Endodermal cell (in vitro differentiated cells): ENCODE measurements at regions not wholly inside any gene's neighbourhood (a gene's known extent, or its start where the extent isn't known, plus 50 kb on each side); places are given as distances from the start of the nearest gene placed in this dataset.

Source experiments
- DNase-seq: peaks from one replicate; pipeline ENCODE4 v3.0.0-alpha.2; 2017
- H3K27ac ChIP-seq: 2 replicates; pipeline ENCODE4 v1.5.1; 2013; ENCODE audit warnings: mild to moderate bottlenecking, low read depth, low read length, moderate library complexity
- H3K27me3 ChIP-seq: 2 replicates; pipeline ENCODE4 v1.6.1; 2013; ENCODE audit warnings: mild to moderate bottlenecking, low read length, moderate library complexity; ENCODE audit not compliant: insufficient read depth, control insufficient read depth, poor library complexity, severe bottlenecking
- H3K36me3 ChIP-seq: 2 replicates; pipeline ENCODE4 v1.7.0; 2013; ENCODE audit warnings: mild to moderate bottlenecking, low read length, moderate library complexity; ENCODE audit not compliant: control insufficient read depth, insufficient read depth
- H3K4me1 ChIP-seq: one replicate; pipeline ENCODE4 v1.7.0; 2013; ENCODE audit warnings: low read length; ENCODE audit not compliant: control insufficient read depth, insufficient read depth
- H3K4me3 ChIP-seq: 2 replicates; pipeline ENCODE4 v1.5.1; 2013; ENCODE audit warnings: mild to moderate bottlenecking, low read length, moderate library complexity
- H3K9ac ChIP-seq: 2 replicates; pipeline ENCODE4 v1.6.1; 2013; ENCODE audit warnings: mild to moderate bottlenecking, low read length, moderate library complexity; ENCODE audit not compliant: poor library complexity, severe bottlenecking; ENCODE audit errors: extremely low read depth
- H3K9me3 ChIP-seq: 2 replicates; pipeline ENCODE4 v1.6.1; 2013; ENCODE audit warnings: mild to moderate bottlenecking, low read length, moderate library complexity; ENCODE audit not compliant: control insufficient read depth
- H3K27ac Mint-ChIP-seq: 2 replicates; pipeline ENCODE4 v1.8.0; 2020; ENCODE audit warnings: mixed read lengths
- H3K27me3 Mint-ChIP-seq: 2 replicates; pipeline ENCODE4 v1.8.0; 2021; ENCODE audit warnings: mild to moderate bottlenecking, mixed read lengths; ENCODE audit not compliant: insufficient read depth
- H3K36me3 Mint-ChIP-seq: 2 replicates; pipeline ENCODE4 v1.8.0; 2020; ENCODE audit warnings: low read depth, mixed read lengths
- H3K4me1 Mint-ChIP-seq: 2 replicates; pipeline ENCODE4 v1.8.0; 2020; ENCODE audit warnings: mixed read lengths
- H3K4me3 Mint-ChIP-seq: 2 replicates; pipeline ENCODE4 v1.8.0; 2020; ENCODE audit warnings: mild to moderate bottlenecking, moderate library complexity, mixed read lengths
- H3K9me3 Mint-ChIP-seq: 2 replicates; pipeline ENCODE4 v1.8.0; 2020; ENCODE audit warnings: mild to moderate bottlenecking, mixed read lengths
- WGBS, 2 experiments: methylation state at CpG; one replicate each; pipeline versions ENCODE4 v1.1.5 to v1.1.7; 2013; ENCODE audit warnings: missing lambda C conversion rate in 2 of 2, mixed read lengths in 1 of 2; ENCODE audit not compliant: insufficient coverage in 1 of 2, insufficient read length in 1 of 2; 5-methylcytosine and 5-hydroxymethylcytosine counted together
- TF ChIP-seq, protein P1 (sequence below): fragments of 200-600 bp; sonication (generic); conservative IDR thresholded peaks from 2 replicates; pipeline ENCODE4 v1.5.0; 2021; ENCODE audit warnings: antibody characterized with exemption, mild to moderate bottlenecking

DNA sequence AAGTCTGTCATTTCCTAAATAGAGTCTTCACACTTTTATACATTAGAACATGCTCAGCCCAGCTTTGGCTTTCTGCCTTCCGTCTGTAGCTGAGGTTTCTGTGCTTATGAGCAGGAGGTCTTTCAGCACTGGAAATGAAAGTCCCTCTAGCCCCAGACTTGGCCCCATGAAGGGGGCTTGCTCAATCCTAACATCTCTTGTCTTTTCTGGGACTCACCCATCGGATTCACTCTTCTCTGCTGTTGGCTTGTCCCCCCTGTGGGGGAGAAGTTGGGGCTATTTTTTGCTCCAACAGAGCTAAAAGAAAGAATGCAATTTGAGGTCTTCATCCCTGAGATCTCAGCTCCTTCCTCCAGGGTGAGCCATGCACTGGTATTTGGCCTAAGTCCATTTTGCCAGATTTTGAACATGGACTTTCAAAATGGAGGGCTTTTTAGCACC is 177.7 kb downstream of the MRPL14 start:
- Mint-ChIP-seq H3K27me3 (no peaks in the 10 kb centered on the region), H3K36me3 (no peaks in the 10 kb centered on the region), H3K27ac (peak overlapping the region; percentile 71), H3K4me3 (no peak overlapping the region), H3K4me1 (peaks cover 37% of the 10 kb centered on the region), H3K9me3 (peaks cover 15% of the 10 kb centered on the region)
- H3K9ac ChIP-seq: no peak overlapping the region
- no peak overlapping the region for H3K4me3 ChIP-seq
- peaks cover 19% of the 10 kb centered on the region for H3K9me3 ChIP-seq
- no peak overlapping the region for H3K27ac ChIP-seq
- TF ChIP-seq, protein P1, sequence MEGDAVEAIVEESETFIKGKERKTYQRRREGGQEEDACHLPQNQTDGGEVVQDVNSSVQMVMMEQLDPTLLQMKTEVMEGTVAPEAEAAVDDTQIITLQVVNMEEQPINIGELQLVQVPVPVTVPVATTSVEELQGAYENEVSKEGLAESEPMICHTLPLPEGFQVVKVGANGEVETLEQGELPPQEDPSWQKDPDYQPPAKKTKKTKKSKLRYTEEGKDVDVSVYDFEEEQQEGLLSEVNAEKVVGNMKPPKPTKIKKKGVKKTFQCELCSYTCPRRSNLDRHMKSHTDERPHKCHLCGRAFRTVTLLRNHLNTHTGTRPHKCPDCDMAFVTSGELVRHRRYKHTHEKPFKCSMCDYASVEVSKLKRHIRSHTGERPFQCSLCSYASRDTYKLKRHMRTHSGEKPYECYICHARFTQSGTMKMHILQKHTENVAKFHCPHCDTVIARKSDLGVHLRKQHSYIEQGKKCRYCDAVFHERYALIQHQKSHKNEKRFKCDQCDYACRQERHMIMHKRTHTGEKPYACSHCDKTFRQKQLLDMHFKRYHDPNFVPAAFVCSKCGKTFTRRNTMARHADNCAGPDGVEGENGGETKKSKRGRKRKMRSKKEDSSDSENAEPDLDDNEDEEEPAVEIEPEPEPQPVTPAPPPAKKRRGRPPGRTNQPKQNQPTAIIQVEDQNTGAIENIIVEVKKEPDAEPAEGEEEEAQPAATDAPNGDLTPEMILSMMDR: no peak
- H3K4me1 ChIP-seq: peaks cover 21% of the 10 kb centered on the region
- 93 to 100% methylated on average over 1 to 2 of the region's 2 CpGs for WGBS, 2 experiments
- DNase-seq: no peak
- H3K27me3 ChIP-seq: no peaks in the 10 kb centered on the region
- no peaks in the 10 kb centered on the region for H3K36me3 ChIP-seq

DNA sequence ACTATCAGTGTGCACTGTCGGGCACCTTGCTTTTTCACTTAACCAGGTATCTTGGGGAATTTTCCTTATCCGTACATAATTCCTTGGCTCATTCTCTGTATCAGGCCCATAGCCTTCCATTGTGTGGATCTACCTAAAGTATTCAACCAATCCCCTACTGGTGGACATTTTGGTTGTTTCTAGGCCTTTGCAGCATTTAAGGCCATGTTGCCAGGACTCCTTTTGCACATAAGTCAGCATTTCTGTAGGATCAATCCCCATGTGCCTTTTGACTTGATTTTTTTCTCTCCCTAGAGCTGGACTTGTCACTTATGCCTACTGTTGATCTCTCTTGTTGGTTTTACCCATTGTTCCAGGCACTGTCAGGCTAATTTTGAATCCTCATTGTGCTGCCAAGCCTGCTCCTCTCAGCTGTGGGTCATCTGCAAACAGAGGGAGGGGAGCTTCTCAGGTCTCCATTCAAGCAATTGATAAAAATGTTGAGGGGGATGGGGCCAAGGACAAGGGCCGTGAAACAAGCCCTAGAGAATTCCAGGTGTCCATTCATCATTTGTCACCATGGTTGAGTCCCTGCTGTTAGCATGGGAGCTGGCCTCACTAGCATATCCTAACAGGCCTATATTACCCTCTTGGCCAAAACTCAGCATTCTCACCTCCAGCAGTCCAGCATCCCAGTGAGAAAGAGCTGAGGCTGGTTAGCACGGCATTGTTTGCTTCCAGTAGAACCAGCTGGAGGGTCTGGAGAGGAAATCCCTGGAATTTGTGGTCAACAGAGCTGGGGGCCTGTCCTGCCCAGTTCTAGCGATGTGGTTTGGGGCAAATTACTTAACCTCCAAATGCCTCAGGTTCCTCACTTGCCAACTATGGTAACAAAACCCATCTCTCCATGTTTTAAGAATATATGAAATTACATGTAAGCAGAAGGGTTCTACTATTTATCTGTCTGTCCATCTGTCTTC is 178.4 kb downstream of the MRPL14 start:
- Mint-ChIP-seq H3K27ac (peak overlapping the region; percentile 71), H3K27me3 (no peaks in the 10 kb centered on the region), H3K4me1 (peaks cover 35% of the 10 kb centered on the region), H3K9me3 (peaks cover 18% of the 10 kb centered on the region), H3K4me3 (no peak overlapping the region), H3K36me3 (no peaks in the 10 kb centered on the region)
- WGBS, 2 experiments: 69 to 71% methylated on average over 5 of the region's 5 CpGs
- no peak overlapping the region for H3K9ac ChIP-seq
- H3K27ac ChIP-seq: no peak overlapping the region
- H3K36me3 ChIP-seq: no peaks in the 10 kb centered on the region
- DNase-seq: peak; percentile 59
- TF ChIP-seq, protein P1: peak; percentile 31
- no peak overlapping the region for H3K4me3 ChIP-seq
- H3K4me1 ChIP-seq: peaks cover 21% of the 10 kb centered on the region
- H3K9me3 ChIP-seq: peaks cover 19% of the 10 kb centered on the region
- H3K27me3 ChIP-seq: no peaks in the 10 kb centered on the region

DNA sequence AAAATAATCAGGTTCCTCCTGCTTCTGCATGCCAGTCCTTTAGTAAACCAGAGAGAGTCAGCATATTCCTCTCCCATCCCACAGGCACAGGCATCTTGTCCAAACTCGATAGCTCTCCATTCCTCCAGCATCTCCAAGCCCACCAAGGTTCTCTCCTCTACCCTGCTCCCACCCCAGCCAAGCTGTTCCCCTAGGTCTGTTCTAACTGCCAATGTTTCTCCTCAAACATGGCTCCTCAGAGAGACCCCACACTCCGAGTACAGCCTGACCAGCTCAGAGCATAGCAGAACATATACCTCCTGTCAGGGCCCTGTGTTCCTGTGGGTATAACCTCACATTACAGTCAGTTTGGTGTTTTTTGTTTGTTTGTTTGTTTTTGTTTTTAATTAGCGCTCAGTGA is 177.8 kb downstream of the VEGFA start:
- Histone ChIP-seq H3K4me1 (peaks cover 21% of the 10 kb centered on the region), H3K36me3 (no peaks in the 10 kb centered on the region), H3K9me3 (peaks cover 19% of the 10 kb centered on the region), H3K27ac (no peak overlapping the region), H3K4me3 (no peak overlapping the region), H3K27me3 (no peaks in the 10 kb centered on the region), H3K9ac (no peak overlapping the region)
- H3K27ac Mint-ChIP-seq: peak overlapping the region; percentile 24
- TF ChIP-seq, protein P1: no peak
- H3K27me3 Mint-ChIP-seq: no peaks in the 10 kb centered on the region
- no peak overlapping the region for H3K4me3 Mint-ChIP-seq
- peaks cover 37% of the 10 kb centered on the region for H3K4me1 Mint-ChIP-seq
- DNase-seq: peak; percentile 31
- H3K9me3 Mint-ChIP-seq: peaks cover 18% of the 10 kb centered on the region
- WGBS, 2 experiments: 99 to 100% methylated on average over 1 to 2 of the region's 3 CpGs
- H3K36me3 Mint-ChIP-seq: no peaks in the 10 kb centered on the region
